NCI-H2171 (cell line): ENCODE measurements at regions not wholly inside any gene's neighbourhood (a gene's known extent, or its start where the extent isn't known, plus 50 kb on each side); places are given as distances from the start of the nearest gene placed in this dataset.
"Not testable (repeated sequence)": the region's sequence is repeated elsewhere in the genome, so short reads cannot be mapped to it uniquely, and the experiment has no call there.

Experiments used
- DNase-seq: peaks from one replicate; lab custom pipeline; 2025; lab: John Stamatoyannopoulos, UW

- no peak for DNase-seq
These were observed 113.4 kb downstream of the RTP5 start for GRCh38 chr2:241982706-241983570.

GRCh38 chr2:241983571-241984270 lies 114.2 kb downstream of the RTP5 start:
- no peak for DNase-seq

GRCh38 chr2:241984271-241984655 lies 114.7 kb downstream of the RTP5 start:
- no peak for DNase-seq

GRCh38 chr2:241984658-241985057 lies 115.1 kb downstream of the RTP5 start:
- no peak for DNase-seq

- DNase-seq: not testable (repeated sequence)
These were observed 115.8 kb downstream of the RTP5 start for GRCh38 chr2:241985161-241985985.

- no peak for DNase-seq
These were observed 116.4 kb downstream of the RTP5 start for GRCh38 chr2:241985986-241986329.

GRCh38 chr2:241986836-241987641 lies 117.5 kb downstream of the RTP5 start:
- no peak for DNase-seq

GRCh38 chr2:241987726-241988125 lies 118.2 kb downstream of the RTP5 start:
- no peak for DNase-seq

- no peak for DNase-seq
These were observed 118.6 kb downstream of the RTP5 start for GRCh38 chr2:241988146-241988545.

- no peak for DNase-seq
These were observed 119.5 kb downstream of the RTP5 start for GRCh38 chr2:241989074-241989473.

- DNase-seq: no peak
These were observed 120.9 kb downstream of the RTP5 start for GRCh38 chr2:241990466-241990865.

GRCh38 chr2:241991299-241991698 lies 121.8 kb downstream of the RTP5 start:
- no peak for DNase-seq

GRCh38 chr2:241992753-241993152 lies 123.2 kb downstream of the RTP5 start:
- DNase-seq: no peak

GRCh38 chr2:241993386-241994005 lies 124.0 kb downstream of the RTP5 start:
- no peak for DNase-seq

- no peak for DNase-seq
These were observed 124.6 kb downstream of the RTP5 start for GRCh38 chr2:241994086-241994485.

GRCh38 chr2:241994556-241995213 lies 125.2 kb downstream of the RTP5 start:
- DNase-seq: no peak

- no peak for DNase-seq
These were observed 126.6 kb downstream of the RTP5 start for GRCh38 chr2:241996100-241996499.

- no peak for DNase-seq
These were observed 127.5 kb downstream of the RTP5 start for GRCh38 chr2:241997017-241997416.

- DNase-seq: no peak
These were observed 129.7 kb downstream of the RTP5 start for GRCh38 chr2:241999184-241999583.

- no peak for DNase-seq
These were observed 132.3 kb downstream of the RTP5 start for GRCh38 chr2:242001853-242002252.

- DNase-seq: no peak
These were observed 133.4 kb downstream of the RTP5 start for GRCh38 chr2:242002944-242003343.
